ENCODE measurements at regions not wholly inside any gene's neighbourhood (a gene's known extent, or its start where the extent isn't known, plus 50 kb on each side); places are given as distances from the start of the nearest gene placed in this dataset.

DNA sequence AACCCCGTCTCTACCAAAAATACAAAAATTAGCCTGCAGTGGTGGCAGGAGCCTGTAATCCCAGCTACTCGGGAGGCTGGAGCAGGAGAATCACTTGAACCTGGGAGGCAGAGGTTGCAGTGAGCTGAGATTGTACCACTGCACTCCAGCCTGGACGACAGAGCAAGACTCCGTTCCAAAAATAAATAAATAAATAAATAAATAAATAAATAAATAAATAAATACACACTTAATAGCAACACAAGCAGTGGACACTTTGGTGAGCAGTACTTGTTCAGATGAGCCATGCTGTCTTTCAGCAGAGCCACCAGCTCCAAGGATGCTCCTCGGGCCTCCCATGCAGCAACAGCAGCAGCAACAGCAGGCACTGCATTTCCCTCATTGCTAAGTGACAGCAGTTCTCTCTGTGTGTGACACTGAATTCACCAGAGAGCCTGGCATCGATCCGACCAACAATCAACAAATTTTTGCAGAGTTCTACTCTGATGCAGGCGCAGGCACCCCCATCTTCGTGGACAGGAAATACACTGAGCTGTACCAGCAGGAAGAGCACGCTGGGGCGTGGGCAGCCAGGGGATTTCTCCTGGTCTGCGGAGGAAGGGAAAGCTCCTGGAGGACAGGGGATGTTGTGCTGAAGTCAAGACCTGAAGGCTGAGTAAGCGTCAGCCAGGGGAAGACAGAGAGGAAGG is 54.0 kb upstream of the SNX9 start:
- H3K4me1 ChIP-seq (ENCODE audit: insufficient read depth, low read length, poor library complexity, severe bottlenecking): peaks cover 10% of the 10 kb centered on the region
- no peaks in the 10 kb centered on the region for H3K9me3 ChIP-seq (ENCODE audit: low read depth, low read length, poor library complexity, severe bottlenecking)
- no peaks in the 10 kb centered on the region for H3K36me3 ChIP-seq (ENCODE audit: insufficient read depth, low read length, poor library complexity, severe bottlenecking)
- ChIA-PET POLR2A (ENCODE audit: low non-redundant PET) (interaction anchor here (0.6 kb wide), 1 partner anchor 203 kb away, joined by 3 read pairs; no protein-coding TSS in a partner anchor), CTCF (no interaction called here)
- intact Hi-C loops (cut with micrococcal nuclease; ENCODE audit: unreplicated experiment): no loop called here
- no peak for DNase-seq (ENCODE audit: low spot score)
- no peak for TF ChIP-seq EZH2 (IDR thresholded peaks at IDR 0.05; ENCODE audit: borderline replicate concordance, low read depth, low read length, poor library complexity, severe bottlenecking)
- TF ChIP-seq, protein P1, sequence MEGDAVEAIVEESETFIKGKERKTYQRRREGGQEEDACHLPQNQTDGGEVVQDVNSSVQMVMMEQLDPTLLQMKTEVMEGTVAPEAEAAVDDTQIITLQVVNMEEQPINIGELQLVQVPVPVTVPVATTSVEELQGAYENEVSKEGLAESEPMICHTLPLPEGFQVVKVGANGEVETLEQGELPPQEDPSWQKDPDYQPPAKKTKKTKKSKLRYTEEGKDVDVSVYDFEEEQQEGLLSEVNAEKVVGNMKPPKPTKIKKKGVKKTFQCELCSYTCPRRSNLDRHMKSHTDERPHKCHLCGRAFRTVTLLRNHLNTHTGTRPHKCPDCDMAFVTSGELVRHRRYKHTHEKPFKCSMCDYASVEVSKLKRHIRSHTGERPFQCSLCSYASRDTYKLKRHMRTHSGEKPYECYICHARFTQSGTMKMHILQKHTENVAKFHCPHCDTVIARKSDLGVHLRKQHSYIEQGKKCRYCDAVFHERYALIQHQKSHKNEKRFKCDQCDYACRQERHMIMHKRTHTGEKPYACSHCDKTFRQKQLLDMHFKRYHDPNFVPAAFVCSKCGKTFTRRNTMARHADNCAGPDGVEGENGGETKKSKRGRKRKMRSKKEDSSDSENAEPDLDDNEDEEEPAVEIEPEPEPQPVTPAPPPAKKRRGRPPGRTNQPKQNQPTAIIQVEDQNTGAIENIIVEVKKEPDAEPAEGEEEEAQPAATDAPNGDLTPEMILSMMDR (conservative IDR thresholded peaks at IDR 0.05; ENCODE audit: low read depth, low read length): no peak
- H3K27ac ChIP-seq (ENCODE audit: low read depth, low read length, poor library complexity, severe bottlenecking): no peak overlapping the region
- H3K4me3 ChIP-seq (ENCODE audit: low read depth, low read length, poor library complexity, severe bottlenecking): no peak overlapping the region
- BruUV-seq (replicated peaks): no TSS peak
- no peaks in the 10 kb centered on the region for H3K27me3 ChIP-seq (replicated peaks; ENCODE audit: insufficient read depth, low read depth, low read length, poor library complexity)

- BruUV-seq (replicated peaks): no TSS peak
- POLR2A ChIA-PET (ENCODE audit: low non-redundant PET): no interaction called here
- peaks cover 1% of the 10 kb centered on the region for H3K4me1 ChIP-seq (ENCODE audit: insufficient read depth, low read length, poor library complexity, severe bottlenecking)
- no peaks in the 10 kb centered on the region for H3K27me3 ChIP-seq (replicated peaks; ENCODE audit: insufficient read depth, low read depth, low read length, poor library complexity)
- no peak overlapping the region for H3K4me3 ChIP-seq (ENCODE audit: low read depth, low read length, poor library complexity, severe bottlenecking)
- no peak for TF ChIP-seq EZH2 (IDR thresholded peaks at IDR 0.05; ENCODE audit: borderline replicate concordance, low read depth, low read length, poor library complexity, severe bottlenecking)
- TF ChIP-seq, protein P1 (conservative IDR thresholded peaks at IDR 0.05; ENCODE audit: low read depth, low read length): no peak
- H3K27ac ChIP-seq (ENCODE audit: low read depth, low read length, poor library complexity, severe bottlenecking): no peak overlapping the region
- no peaks in the 10 kb centered on the region for H3K9me3 ChIP-seq (ENCODE audit: low read depth, low read length, poor library complexity, severe bottlenecking)
- intact Hi-C loops (cut with micrococcal nuclease; ENCODE audit: unreplicated experiment): no loop called here
- CTCF ChIA-PET: no interaction called here
- no peak for DNase-seq (ENCODE audit: low spot score)
- H3K36me3 ChIP-seq (ENCODE audit: insufficient read depth, low read length, poor library complexity, severe bottlenecking): no peaks in the 10 kb centered on the region
Observed at GRCh38 chr6:157769776-157770426, 53.1 kb upstream of the SNX9 start.

DNA sequence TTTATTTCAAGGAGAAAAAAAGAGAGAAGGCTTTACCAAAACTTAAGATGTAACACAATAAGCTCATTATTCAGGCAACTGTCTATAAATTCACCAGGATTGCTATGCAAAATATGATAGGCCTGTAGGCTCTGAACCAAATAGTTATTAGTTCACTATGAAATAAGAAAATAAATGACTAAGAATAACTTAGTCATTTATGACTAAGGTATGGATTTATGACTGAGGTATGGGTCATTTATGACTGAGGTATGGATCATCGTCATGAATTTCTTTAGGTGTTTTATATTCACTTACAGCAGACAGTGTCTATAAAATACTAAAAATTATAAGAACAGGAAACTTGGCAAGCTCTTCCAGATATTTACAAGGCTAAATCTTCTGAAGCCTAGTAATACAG is 52.1 kb upstream of the SNX9 start:
- no peaks in the 10 kb centered on the region for H3K27me3 ChIP-seq (replicated peaks; ENCODE audit: insufficient read depth, low read depth, low read length, poor library complexity)
- POLR2A ChIA-PET (ENCODE audit: low non-redundant PET): interaction anchor here (0.6 kb wide), 1 partner anchor 49 kb away, joined by 3 read pairs; no protein-coding TSS in a partner anchor
- CTCF ChIA-PET: interaction anchor here (0.6 kb wide), 1 partner anchor 666 kb away, joined by 3 read pairs; no protein-coding TSS in a partner anchor
- no peak for DNase-seq (ENCODE audit: low spot score)
- H3K4me1 ChIP-seq (ENCODE audit: insufficient read depth, low read length, poor library complexity, severe bottlenecking): no peaks in the 10 kb centered on the region
- no TSS peak for BruUV-seq (replicated peaks)
- H3K36me3 ChIP-seq (ENCODE audit: insufficient read depth, low read length, poor library complexity, severe bottlenecking): no peaks in the 10 kb centered on the region
- no peak for TF ChIP-seq EZH2 (IDR thresholded peaks at IDR 0.05; ENCODE audit: borderline replicate concordance, low read depth, low read length, poor library complexity, severe bottlenecking)
- TF ChIP-seq, protein P1 (conservative IDR thresholded peaks at IDR 0.05; ENCODE audit: low read depth, low read length): no peak
- intact Hi-C loops (cut with micrococcal nuclease; ENCODE audit: unreplicated experiment): no loop called here
- H3K4me3 ChIP-seq (ENCODE audit: low read depth, low read length, poor library complexity, severe bottlenecking): no peak overlapping the region
- H3K9me3 ChIP-seq (ENCODE audit: low read depth, low read length, poor library complexity, severe bottlenecking): no peaks in the 10 kb centered on the region
- no peak overlapping the region for H3K27ac ChIP-seq (ENCODE audit: low read depth, low read length, poor library complexity, severe bottlenecking)
